SK-N-SH (cell line): ENCODE measurements at regions not wholly inside any gene's neighbourhood (a gene's known extent, or its start where the extent isn't known, plus 50 kb on each side); places are given as distances from the start of the nearest gene placed in this dataset.

ENCODE experiments used
- CTCF ChIA-PET: fragments of 300-600, 350-600 bp; formaldehyde crosslinking; extraction: SDS; loops from one replicate; lab custom pipeline; 2021; lab: Yijun Ruan, JAX
- POLR2A ChIA-PET: fragments of 350-600 bp; sonication (Branson Sonifier 250); formaldehyde crosslinking; extraction: SDS; loops from one replicate; lab custom pipeline; 2020; ENCODE audit warnings: antibody characterized with exemption, inconsistent platforms; lab: Yijun Ruan, JAX
- DNase-seq: peaks from one replicate; pipeline ENCODE4 v3.0.0; 2012
- H2AFZ ChIP-seq: fragments of 200-600 bp; sonication (generic); 2 replicates; pipeline ENCODE4 v1.8.1; 2016; ENCODE audit warnings: antibody characterized with exemption, mild to moderate bottlenecking, low read depth
- H3F3A ChIP-seq: fragments of 200-600 bp; sonication (generic); replicated peaks from 2 replicates; pipeline ENCODE3; 2016; ENCODE audit warnings: antibody characterized with exemption, mild to moderate bottlenecking; ENCODE audit not compliant: insufficient read depth
- H3K27ac ChIP-seq, 2 experiments: fragments of 200-500 bp in 1 of 2; fragments of 200-600 bp in 1 of 2; sonication (Bioruptor generic) in 1 of 2; sonication (generic), shearing (Covaris generic) in 1 of 2; 2 replicates each; pipeline versions ENCODE4 v1.5.1 to v1.6.1; 2014 to 2016; ENCODE audit warnings: low read depth in 2 of 2, inconsistent platforms in 1 of 2, low read length in 1 of 2, mild to moderate bottlenecking in 1 of 2, mixed read lengths in 1 of 2
- H3K27me3 ChIP-seq: fragments of 200-600 bp; sonication (generic), shearing (Covaris generic); 2 replicates; pipeline ENCODE4 v1.6.1; 2016; ENCODE audit warnings: mixed run types; ENCODE audit not compliant: insufficient read depth
- H3K36me3 ChIP-seq, 2 experiments: fragments of 200-500 bp in 1 of 2; fragments of 200-600 bp in 1 of 2; sonication (Bioruptor generic) in 1 of 2; sonication (generic) in 1 of 2; replicated peaks in 1 of 2; 2 replicates each; pipeline versions ENCODE3 to v1.5.1; 2014 to 2016; ENCODE audit warnings: low read length in 1 of 2, mild to moderate bottlenecking in 1 of 2; ENCODE audit not compliant: insufficient read depth in 2 of 2, control insufficient read depth in 1 of 2
- H3K4me1 ChIP-seq, 2 experiments: fragments of 200-500 bp in 1 of 2; fragments of 200-600 bp in 1 of 2; sonication (Bioruptor generic) in 1 of 2; sonication (generic), shearing (Covaris generic) in 1 of 2; 2 replicates each; pipeline versions ENCODE4 v1.5.1 to v1.6.1; 2014 to 2016; ENCODE audit warnings: low read depth in 1 of 2, low read length in 1 of 2, mixed run types in 1 of 2; ENCODE audit not compliant: insufficient read depth in 2 of 2, control insufficient read depth in 1 of 2
- H3K4me2 ChIP-seq: fragments of 200-600 bp; sonication (generic), shearing (Covaris generic); 2 replicates; pipeline ENCODE4 v1.6.1; 2017; ENCODE audit warnings: mixed run types
- H3K4me3 ChIP-seq, 2 experiments: fragments of 200-500 bp in 1 of 2; fragments of 200-600 bp in 1 of 2; sonication (Bioruptor generic) in 1 of 2; sonication (generic), shearing (Covaris generic) in 1 of 2; 2 replicates each; pipeline versions ENCODE4 v1.5.1 to v1.8.1; 2014 to 2016; ENCODE audit warnings: low read depth in 2 of 2, inconsistent platforms in 1 of 2, low read length in 1 of 2, mild to moderate bottlenecking in 1 of 2, mixed read lengths in 1 of 2, moderate library complexity in 1 of 2
- H3K79me2 ChIP-seq: fragments of 200-600 bp; sonication (generic); 2 replicates; pipeline ENCODE4 v1.8.1; 2017; ENCODE audit warnings: mild to moderate bottlenecking; ENCODE audit not compliant: insufficient read depth
- H3K9ac ChIP-seq: fragments of 200-600 bp; sonication (generic); 2 replicates; pipeline ENCODE4 v1.6.1; 2017; ENCODE audit warnings: mixed run types
- H3K9me2 ChIP-seq: fragments of 200-600 bp; sonication (generic); 2 replicates; pipeline ENCODE4 v1.6.1; 2017; ENCODE audit warnings: mixed run types
- H3K9me3 ChIP-seq: fragments of 200-600 bp; sonication (generic); 2 replicates; pipeline ENCODE4 v1.6.1; 2017; ENCODE audit warnings: mixed run types, mild to moderate bottlenecking, moderate library complexity
- H4K20me1 ChIP-seq: fragments of 200-600 bp; sonication (generic); 2 replicates; pipeline ENCODE4 v1.6.1; 2017; ENCODE audit warnings: mild to moderate bottlenecking, mixed run types; ENCODE audit not compliant: insufficient read depth
- ELF1 ChIP-seq: IDR thresholded peaks from 2 replicates; pipeline ENCODE4 v1.4.0; 2012
- EP300 ChIP-seq, 2 experiments: IDR thresholded peaks; 2 replicates each; pipeline versions ENCODE4 v1.4.0 to v1.6.1; 2012; ENCODE audit warnings: borderline replicate concordance in 1 of 2, low read depth in 1 of 2, low read length in 1 of 2
- EZH2phosphoT487 ChIP-seq: fragments of 200-600 bp; sonication (generic); IDR thresholded peaks from 2 replicates; pipeline ENCODE4 v1.6.1; 2017; ENCODE audit warnings: low read depth, mixed run types, mild to moderate bottlenecking, antibody characterized with exemption, moderate library complexity, borderline replicate concordance
- GATA2 ChIP-seq: sonication (generic); formaldehyde crosslinking; IDR thresholded peaks from 2 replicates; pipeline ENCODE4 v1.5.0; 2020; ENCODE audit warnings: mild to moderate bottlenecking, missing genetic modification reagents
- NFIC ChIP-seq: IDR thresholded peaks from 2 replicates; pipeline ENCODE4 v1.4.0; 2012; ENCODE audit warnings: borderline replicate concordance
- RAD21 ChIP-seq: IDR thresholded peaks from 2 replicates; pipeline ENCODE4 v1.6.1; 2012; ENCODE audit warnings: mild to moderate bottlenecking, low read length
- RFX5 ChIP-seq: IDR thresholded peaks from 2 replicates; pipeline ENCODE4 v1.6.1; 2012; ENCODE audit warnings: mild to moderate bottlenecking, improper control_type of control experiment, low read length
- RXRA ChIP-seq: IDR thresholded peaks from 2 replicates; pipeline ENCODE4 v1.4.0; 2012; ENCODE audit warnings: low read depth, mild to moderate bottlenecking, borderline replicate concordance
- SIN3A ChIP-seq: IDR thresholded peaks from 2 replicates; pipeline ENCODE4 v1.6.1; 2012; ENCODE audit warnings: low read depth, mild to moderate bottlenecking, low read length, moderate library complexity, borderline replicate concordance
- TAF1 ChIP-seq: IDR thresholded peaks from 2 replicates; pipeline ENCODE4 v1.6.1; 2012; ENCODE audit warnings: low read depth, mild to moderate bottlenecking, low read length, moderate library complexity, borderline replicate concordance
- TCF12 ChIP-seq: IDR thresholded peaks from 2 replicates; pipeline ENCODE4 v1.4.0; 2012
- WGBS: methylation state at CpG from one replicate; pipeline ENCODE4 v1.1.6; 2017; ENCODE audit warnings: low lambda C conversion rate; 5-methylcytosine and 5-hydroxymethylcytosine counted together
- TF ChIP-seq, protein P1 (sequence below): IDR thresholded peaks from 2 replicates; pipeline ENCODE4 v1.6.1; 2012; ENCODE audit warnings: mild to moderate bottlenecking, low read depth, low read length, moderate library complexity
- TF ChIP-seq, protein P2 (sequence below): IDR thresholded peaks from 2 replicates; pipeline ENCODE4 v1.4.0; 2012; ENCODE audit warnings: low read depth, borderline replicate concordance
- TF ChIP-seq, protein P3 (sequence below): fragments of 150-350 bp; IDR thresholded peaks from 2 replicates; pipeline ENCODE4 v1.6.1; 2017; ENCODE audit warnings: antibody characterized with exemption, low read length, low read depth, borderline replicate concordance
- TF ChIP-seq, protein P4 (sequence below): IDR thresholded peaks from 2 replicates; pipeline ENCODE4; 2012

DNA sequence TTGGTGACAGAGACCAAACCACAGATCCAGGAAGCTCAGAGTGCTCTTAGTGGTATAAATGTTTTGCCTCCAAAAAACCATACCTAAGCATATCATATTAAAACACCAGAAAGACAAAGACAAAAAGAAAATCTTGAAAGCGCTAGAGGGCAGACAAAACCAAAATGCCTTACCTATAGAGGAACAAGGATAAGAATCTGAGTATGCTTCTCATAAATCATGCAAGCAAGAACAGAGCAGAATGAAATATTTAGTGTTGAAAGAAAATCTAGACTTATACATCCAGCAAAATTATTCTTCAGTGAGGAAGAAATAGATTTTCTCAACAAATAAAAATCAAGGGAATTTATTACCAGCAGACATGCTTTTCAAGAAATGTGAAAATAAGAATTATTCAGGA, 941.0 kb upstream of the INTU start (continued):
- TF ChIP-seq, protein P1, sequence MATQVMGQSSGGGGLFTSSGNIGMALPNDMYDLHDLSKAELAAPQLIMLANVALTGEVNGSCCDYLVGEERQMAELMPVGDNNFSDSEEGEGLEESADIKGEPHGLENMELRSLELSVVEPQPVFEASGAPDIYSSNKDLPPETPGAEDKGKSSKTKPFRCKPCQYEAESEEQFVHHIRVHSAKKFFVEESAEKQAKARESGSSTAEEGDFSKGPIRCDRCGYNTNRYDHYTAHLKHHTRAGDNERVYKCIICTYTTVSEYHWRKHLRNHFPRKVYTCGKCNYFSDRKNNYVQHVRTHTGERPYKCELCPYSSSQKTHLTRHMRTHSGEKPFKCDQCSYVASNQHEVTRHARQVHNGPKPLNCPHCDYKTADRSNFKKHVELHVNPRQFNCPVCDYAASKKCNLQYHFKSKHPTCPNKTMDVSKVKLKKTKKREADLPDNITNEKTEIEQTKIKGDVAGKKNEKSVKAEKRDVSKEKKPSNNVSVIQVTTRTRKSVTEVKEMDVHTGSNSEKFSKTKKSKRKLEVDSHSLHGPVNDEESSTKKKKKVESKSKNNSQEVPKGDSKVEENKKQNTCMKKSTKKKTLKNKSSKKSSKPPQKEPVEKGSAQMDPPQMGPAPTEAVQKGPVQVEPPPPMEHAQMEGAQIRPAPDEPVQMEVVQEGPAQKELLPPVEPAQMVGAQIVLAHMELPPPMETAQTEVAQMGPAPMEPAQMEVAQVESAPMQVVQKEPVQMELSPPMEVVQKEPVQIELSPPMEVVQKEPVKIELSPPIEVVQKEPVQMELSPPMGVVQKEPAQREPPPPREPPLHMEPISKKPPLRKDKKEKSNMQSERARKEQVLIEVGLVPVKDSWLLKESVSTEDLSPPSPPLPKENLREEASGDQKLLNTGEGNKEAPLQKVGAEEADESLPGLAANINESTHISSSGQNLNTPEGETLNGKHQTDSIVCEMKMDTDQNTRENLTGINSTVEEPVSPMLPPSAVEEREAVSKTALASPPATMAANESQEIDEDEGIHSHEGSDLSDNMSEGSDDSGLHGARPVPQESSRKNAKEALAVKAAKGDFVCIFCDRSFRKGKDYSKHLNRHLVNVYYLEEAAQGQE = no peak
- no peak for TF ChIP-seq TAF1
- TF ChIP-seq EZH2phosphoT487 = no peak
- TF ChIP-seq RAD21 = no peak
- TF ChIP-seq ELF1 = no peak
- TF ChIP-seq, protein P2, sequence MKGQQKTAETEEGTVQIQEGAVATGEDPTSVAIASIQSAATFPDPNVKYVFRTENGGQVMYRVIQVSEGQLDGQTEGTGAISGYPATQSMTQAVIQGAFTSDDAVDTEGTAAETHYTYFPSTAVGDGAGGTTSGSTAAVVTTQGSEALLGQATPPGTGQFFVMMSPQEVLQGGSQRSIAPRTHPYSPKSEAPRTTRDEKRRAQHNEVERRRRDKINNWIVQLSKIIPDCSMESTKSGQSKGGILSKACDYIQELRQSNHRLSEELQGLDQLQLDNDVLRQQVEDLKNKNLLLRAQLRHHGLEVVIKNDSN = no peak
- no peak for TF ChIP-seq RXRA
- no peak for TF ChIP-seq NFIC
- TF ChIP-seq, protein P3, sequence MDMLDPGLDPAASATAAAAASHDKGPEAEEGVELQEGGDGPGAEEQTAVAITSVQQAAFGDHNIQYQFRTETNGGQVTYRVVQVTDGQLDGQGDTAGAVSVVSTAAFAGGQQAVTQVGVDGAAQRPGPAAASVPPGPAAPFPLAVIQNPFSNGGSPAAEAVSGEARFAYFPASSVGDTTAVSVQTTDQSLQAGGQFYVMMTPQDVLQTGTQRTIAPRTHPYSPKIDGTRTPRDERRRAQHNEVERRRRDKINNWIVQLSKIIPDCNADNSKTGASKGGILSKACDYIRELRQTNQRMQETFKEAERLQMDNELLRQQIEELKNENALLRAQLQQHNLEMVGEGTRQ = no peak
- TF ChIP-seq GATA2 (CRISPR knock-in tag) = no peak
- TF ChIP-seq, all 33 proteins: peak for 0

DNA sequence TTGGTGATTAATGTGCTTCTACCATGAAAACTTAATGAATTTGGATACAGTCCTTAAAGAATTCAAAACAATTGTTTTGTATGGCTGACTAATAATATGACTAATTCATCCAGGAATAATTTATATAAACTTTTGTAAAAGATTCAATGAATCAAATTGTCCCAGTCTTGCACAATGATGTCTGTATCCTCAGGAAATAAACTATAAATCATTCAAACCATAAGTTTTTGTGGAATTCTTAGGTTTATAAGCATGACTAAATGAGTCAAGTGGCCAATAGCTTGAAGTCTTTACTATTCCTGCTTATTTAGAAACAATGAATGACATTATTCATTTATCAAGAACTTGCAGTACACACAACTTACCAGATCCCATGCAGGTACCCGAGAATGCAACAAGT, 935.0 kb upstream of the INTU start:
- TF ChIP-seq TCF12 (peak; percentile 32), EZH2phosphoT487 (no peak), RAD21 (no peak), SIN3A (no peak), EP300 (IDR thresholded peaks at IDR 0.05; ENCODE audit: borderline replicate concordance in 1 of 2, low read depth in 1 of 2, low read length in 1 of 2) (no peak), ELF1 (no peak), RXRA (no peak), RFX5 (no peak)
- TF ChIP-seq, protein P2 = no peak
- TF ChIP-seq, protein P4, sequence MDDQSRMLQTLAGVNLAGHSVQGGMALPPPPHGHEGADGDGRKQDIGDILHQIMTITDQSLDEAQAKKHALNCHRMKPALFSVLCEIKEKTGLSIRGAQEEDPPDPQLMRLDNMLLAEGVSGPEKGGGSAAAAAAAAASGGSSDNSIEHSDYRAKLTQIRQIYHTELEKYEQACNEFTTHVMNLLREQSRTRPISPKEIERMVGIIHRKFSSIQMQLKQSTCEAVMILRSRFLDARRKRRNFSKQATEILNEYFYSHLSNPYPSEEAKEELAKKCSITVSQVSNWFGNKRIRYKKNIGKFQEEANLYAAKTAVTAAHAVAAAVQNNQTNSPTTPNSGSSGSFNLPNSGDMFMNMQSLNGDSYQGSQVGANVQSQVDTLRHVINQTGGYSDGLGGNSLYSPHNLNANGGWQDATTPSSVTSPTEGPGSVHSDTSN = peak; percentile 16; the same call in 1 of the 2 replicates
- TF ChIP-seq, protein P3 = no peak
- Histone ChIP-seq H3K4me3 (no peak overlapping the region), H3K36me3 (no peaks in the 10 kb centered on the region), H3K27me3 (no peaks in the 10 kb centered on the region), H2AFZ (no peak overlapping the region), H3K9ac (no peak overlapping the region), H3K4me2 (no peak overlapping the region), H3K9me2 (no peaks in the 10 kb centered on the region), H3K9me3 (no peaks in the 10 kb centered on the region), H4K20me1 (no peaks in the 10 kb centered on the region), H3K79me2 (no peaks in the 10 kb centered on the region), H3K4me1 (peaks cover 0 to 4% of the 10 kb centered on the region in 2 experiments; a peak in 2 of 4 replicates), H3K27ac (no peak overlapping the region), H3F3A (peaks cover 4% of the 10 kb centered on the region)
- POLR2A ChIA-PET = no interaction called here
- WGBS = 65% methylated on average over 1 of the region's 1 CpG
- CTCF ChIA-PET = no interaction called here
- DNase-seq = no peak
